GM23338 (cell line): ENCODE measurements at regions not wholly inside any gene's neighbourhood (a gene's known extent, or its start where the extent isn't known, plus 50 kb on each side); places are given as distances from the start of the nearest gene placed in this dataset.

Experiments used
- ATAC-seq: fragments of 200-7000 bp; cut with Tn5 transposase; 3 replicates; pipeline ENCODE4 v1.9.1; 2020
- DNase-seq: peaks from one replicate; pipeline ENCODE4 v3.0.0-alpha.2; 2015; ENCODE audit warnings: low spot score
- H2AFZ ChIP-seq: fragments of 200-600 bp; sonication (generic); 2 replicates; pipeline ENCODE4 v1.8.0; 2016; ENCODE audit warnings: antibody characterized with exemption, mild to moderate bottlenecking, moderate library complexity
- H3F3A ChIP-seq: fragments of 200-600 bp; sonication (generic); replicated peaks from 2 replicates; pipeline ENCODE4 v1.8.0; 2017; ENCODE audit warnings: antibody characterized with exemption, mixed run types, low read depth
- H3K27ac ChIP-seq: fragments of 200-600 bp; sonication (generic); 2 replicates; pipeline ENCODE4 v1.6.1; 2016; ENCODE audit warnings: low read depth
- H3K27me3 ChIP-seq: fragments of 200-600 bp; sonication (generic); 2 replicates; pipeline ENCODE4 v1.8.0; 2016; ENCODE audit warnings: mild to moderate bottlenecking, mixed run types, moderate library complexity; ENCODE audit not compliant: insufficient read depth
- H3K36me3 ChIP-seq: fragments of 200-600 bp; sonication (generic); 2 replicates; pipeline ENCODE4 v1.8.0; 2016; ENCODE audit warnings: mild to moderate bottlenecking; ENCODE audit not compliant: insufficient read depth
- H3K4me1 ChIP-seq: fragments of 200-600 bp; sonication (generic); 2 replicates; pipeline ENCODE4 v1.8.0; 2016; ENCODE audit warnings: mild to moderate bottlenecking, moderate library complexity; ENCODE audit not compliant: insufficient read depth
- H3K4me2 ChIP-seq: fragments of 200-600 bp; sonication (generic); 2 replicates; pipeline ENCODE4 v1.7.1; 2017; ENCODE audit warnings: mixed run types
- H3K4me3 ChIP-seq: fragments of 200-600 bp; sonication (generic); 2 replicates; pipeline ENCODE4 v1.6.1; 2016; ENCODE audit warnings: mixed run types
- H3K79me2 ChIP-seq: fragments of 200-600 bp; sonication (generic); replicated peaks from 2 replicates; pipeline ENCODE4 v1.8.0; 2017; ENCODE audit warnings: mild to moderate bottlenecking; ENCODE audit not compliant: insufficient read depth
- H3K9me2 ChIP-seq: fragments of 200-600 bp; sonication (generic); 2 replicates; pipeline ENCODE4 v1.8.0; 2017; ENCODE audit not compliant: insufficient read depth
- H4K20me1 ChIP-seq: fragments of 200-600 bp; sonication (generic); replicated peaks from 2 replicates; pipeline ENCODE4 v1.8.0; 2017; ENCODE audit warnings: mild to moderate bottlenecking; ENCODE audit not compliant: insufficient read depth
- H3K27ac Mint-ChIP-seq: 2 replicates; pipeline ENCODE4 v1.8.0; 2020; ENCODE audit warnings: inconsistent platforms, mild to moderate bottlenecking, moderate library complexity, mixed read lengths
- H3K27me3 Mint-ChIP-seq: 3 replicates; pipeline ENCODE4 v1.8.0; 2022; ENCODE audit warnings: low read depth, mild to moderate bottlenecking, moderate library complexity, mixed read lengths, inconsistent platforms; ENCODE audit not compliant: insufficient read depth, poor library complexity
- H3K36me3 Mint-ChIP-seq: 3 replicates; pipeline ENCODE4 v1.8.0; 2021; ENCODE audit warnings: low read depth, mild to moderate bottlenecking, inconsistent platforms, moderate library complexity, mixed read lengths
- H3K4me1 Mint-ChIP-seq: 3 replicates; pipeline ENCODE4 v1.8.0; 2020; ENCODE audit warnings: mild to moderate bottlenecking, inconsistent platforms, mixed read lengths
- H3K4me3 Mint-ChIP-seq: 3 replicates; pipeline ENCODE4 v1.8.0; 2021; ENCODE audit warnings: moderate library complexity, mild to moderate bottlenecking, inconsistent platforms, mixed read lengths
- H3K9me3 Mint-ChIP-seq: 3 replicates; pipeline ENCODE4 v1.8.0; 2020; ENCODE audit warnings: moderate library complexity, mild to moderate bottlenecking, inconsistent platforms, mixed read lengths
- CREB1 ChIP-seq: fragments of 250-450 bp; sonication (Bioruptor Pico); IDR thresholded peaks from 2 replicates; pipeline ENCODE4 v1.5.0; 2020; ENCODE audit warnings: low read depth, mild to moderate bottlenecking, moderate library complexity
- CTCF ChIP-seq, 2 experiments: fragments of 200-600 bp in 1 of 2; sonication (generic) in 1 of 2; conservative IDR thresholded peaks; 2 replicates each; pipeline versions ENCODE4 v1.5.1 to v1.6.1; 2016 to 2017; ENCODE audit warnings: antibody characterized with exemption in 2 of 2, low read depth in 2 of 2, mild to moderate bottlenecking in 2 of 2, moderate library complexity in 1 of 2
- ETS1 ChIP-seq: IDR thresholded peaks from 2 replicates; pipeline ENCODE4 v1.6.1; 2016; ENCODE audit warnings: antibody characterized with exemption
- EZH2 ChIP-seq: fragments of 200-600 bp; sonication (generic); IDR thresholded peaks from one replicate; pipeline ENCODE4 v1.8.0; 2017; ENCODE audit warnings: antibody characterized with exemption, mild to moderate bottlenecking, low read depth; ENCODE audit not compliant: unreplicated experiment
- EZH2phosphoT487 ChIP-seq: fragments of 200-600 bp; sonication (generic); IDR thresholded peaks from one replicate; pipeline ENCODE4 v1.8.1; 2018; ENCODE audit warnings: antibody characterized with exemption; ENCODE audit not compliant: unreplicated experiment
- NANOG ChIP-seq: IDR thresholded peaks from 2 replicates; pipeline ENCODE4 v1.6.1; 2016; ENCODE audit warnings: antibody characterized with exemption, borderline replicate concordance
- STAT1 ChIP-seq: IDR thresholded peaks from one replicate; pipeline ENCODE4 v1.6.1; 2016; ENCODE audit warnings: antibody characterized with exemption; ENCODE audit not compliant: unreplicated experiment
- ZNF114 ChIP-seq: fragments of 250-450 bp; sonication (Bioruptor Pico); IDR thresholded peaks from 2 replicates; pipeline ENCODE4 v1.5.0; 2020; ENCODE audit warnings: mild to moderate bottlenecking, moderate library complexity
- ZNF331 ChIP-seq: fragments of 250-450 bp; sonication (Bioruptor Pico); IDR thresholded peaks from 2 replicates; pipeline ENCODE4 v1.5.0; 2020; ENCODE audit warnings: low read depth, mild to moderate bottlenecking, moderate library complexity
- TF ChIP-seq, protein P1 (sequence below): fragments of 250-450 bp; sonication (Bioruptor Pico); IDR thresholded peaks from 2 replicates; pipeline ENCODE4 v1.5.0; 2020; ENCODE audit warnings: mild to moderate bottlenecking, moderate library complexity

DNA sequence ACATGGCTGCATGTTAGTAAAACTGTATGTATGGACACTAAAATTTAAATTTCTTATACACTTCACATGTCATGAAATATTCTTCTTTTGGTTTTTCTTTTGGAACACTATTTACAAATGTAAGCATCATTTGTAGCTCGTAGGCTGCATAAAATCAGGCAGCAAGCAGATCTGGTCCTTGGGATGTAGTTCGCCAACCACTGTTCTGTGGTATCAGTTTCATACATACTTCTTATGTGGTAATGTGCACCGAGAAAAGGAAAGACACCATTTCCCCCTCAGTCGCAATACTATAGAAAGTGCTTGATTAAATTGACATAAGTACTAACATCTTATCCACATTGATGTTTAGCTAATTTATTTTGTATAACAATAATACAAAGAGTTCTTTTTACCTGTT is 274.4 kb upstream of the VCX start:
- Histone ChIP-seq H3K4me1 (no peaks in the 10 kb centered on the region), H3K79me2 (no peaks in the 10 kb centered on the region), H3K4me2 (no peak overlapping the region), H3K4me3 (no peak overlapping the region), H3F3A (no peaks in the 10 kb centered on the region), H3K36me3 (no peaks in the 10 kb centered on the region), H3K27ac (no peak overlapping the region), H4K20me1 (no peaks in the 10 kb centered on the region), H2AFZ (no peak overlapping the region), H3K27me3 (no peaks in the 10 kb centered on the region), H3K9me2 (no peaks in the 10 kb centered on the region)
- Mint-ChIP-seq H3K4me1 (no peaks in the 10 kb centered on the region), H3K4me3 (no peak overlapping the region), H3K36me3 (no peaks in the 10 kb centered on the region), H3K27me3 (no peaks in the 10 kb centered on the region), H3K9me3 (no peaks in the 10 kb centered on the region), H3K27ac (no peak overlapping the region)
- DNase-seq (no peak), ATAC-seq (no peak)
- no peak for TF ChIP-seq STAT1
- TF ChIP-seq, protein P1, sequence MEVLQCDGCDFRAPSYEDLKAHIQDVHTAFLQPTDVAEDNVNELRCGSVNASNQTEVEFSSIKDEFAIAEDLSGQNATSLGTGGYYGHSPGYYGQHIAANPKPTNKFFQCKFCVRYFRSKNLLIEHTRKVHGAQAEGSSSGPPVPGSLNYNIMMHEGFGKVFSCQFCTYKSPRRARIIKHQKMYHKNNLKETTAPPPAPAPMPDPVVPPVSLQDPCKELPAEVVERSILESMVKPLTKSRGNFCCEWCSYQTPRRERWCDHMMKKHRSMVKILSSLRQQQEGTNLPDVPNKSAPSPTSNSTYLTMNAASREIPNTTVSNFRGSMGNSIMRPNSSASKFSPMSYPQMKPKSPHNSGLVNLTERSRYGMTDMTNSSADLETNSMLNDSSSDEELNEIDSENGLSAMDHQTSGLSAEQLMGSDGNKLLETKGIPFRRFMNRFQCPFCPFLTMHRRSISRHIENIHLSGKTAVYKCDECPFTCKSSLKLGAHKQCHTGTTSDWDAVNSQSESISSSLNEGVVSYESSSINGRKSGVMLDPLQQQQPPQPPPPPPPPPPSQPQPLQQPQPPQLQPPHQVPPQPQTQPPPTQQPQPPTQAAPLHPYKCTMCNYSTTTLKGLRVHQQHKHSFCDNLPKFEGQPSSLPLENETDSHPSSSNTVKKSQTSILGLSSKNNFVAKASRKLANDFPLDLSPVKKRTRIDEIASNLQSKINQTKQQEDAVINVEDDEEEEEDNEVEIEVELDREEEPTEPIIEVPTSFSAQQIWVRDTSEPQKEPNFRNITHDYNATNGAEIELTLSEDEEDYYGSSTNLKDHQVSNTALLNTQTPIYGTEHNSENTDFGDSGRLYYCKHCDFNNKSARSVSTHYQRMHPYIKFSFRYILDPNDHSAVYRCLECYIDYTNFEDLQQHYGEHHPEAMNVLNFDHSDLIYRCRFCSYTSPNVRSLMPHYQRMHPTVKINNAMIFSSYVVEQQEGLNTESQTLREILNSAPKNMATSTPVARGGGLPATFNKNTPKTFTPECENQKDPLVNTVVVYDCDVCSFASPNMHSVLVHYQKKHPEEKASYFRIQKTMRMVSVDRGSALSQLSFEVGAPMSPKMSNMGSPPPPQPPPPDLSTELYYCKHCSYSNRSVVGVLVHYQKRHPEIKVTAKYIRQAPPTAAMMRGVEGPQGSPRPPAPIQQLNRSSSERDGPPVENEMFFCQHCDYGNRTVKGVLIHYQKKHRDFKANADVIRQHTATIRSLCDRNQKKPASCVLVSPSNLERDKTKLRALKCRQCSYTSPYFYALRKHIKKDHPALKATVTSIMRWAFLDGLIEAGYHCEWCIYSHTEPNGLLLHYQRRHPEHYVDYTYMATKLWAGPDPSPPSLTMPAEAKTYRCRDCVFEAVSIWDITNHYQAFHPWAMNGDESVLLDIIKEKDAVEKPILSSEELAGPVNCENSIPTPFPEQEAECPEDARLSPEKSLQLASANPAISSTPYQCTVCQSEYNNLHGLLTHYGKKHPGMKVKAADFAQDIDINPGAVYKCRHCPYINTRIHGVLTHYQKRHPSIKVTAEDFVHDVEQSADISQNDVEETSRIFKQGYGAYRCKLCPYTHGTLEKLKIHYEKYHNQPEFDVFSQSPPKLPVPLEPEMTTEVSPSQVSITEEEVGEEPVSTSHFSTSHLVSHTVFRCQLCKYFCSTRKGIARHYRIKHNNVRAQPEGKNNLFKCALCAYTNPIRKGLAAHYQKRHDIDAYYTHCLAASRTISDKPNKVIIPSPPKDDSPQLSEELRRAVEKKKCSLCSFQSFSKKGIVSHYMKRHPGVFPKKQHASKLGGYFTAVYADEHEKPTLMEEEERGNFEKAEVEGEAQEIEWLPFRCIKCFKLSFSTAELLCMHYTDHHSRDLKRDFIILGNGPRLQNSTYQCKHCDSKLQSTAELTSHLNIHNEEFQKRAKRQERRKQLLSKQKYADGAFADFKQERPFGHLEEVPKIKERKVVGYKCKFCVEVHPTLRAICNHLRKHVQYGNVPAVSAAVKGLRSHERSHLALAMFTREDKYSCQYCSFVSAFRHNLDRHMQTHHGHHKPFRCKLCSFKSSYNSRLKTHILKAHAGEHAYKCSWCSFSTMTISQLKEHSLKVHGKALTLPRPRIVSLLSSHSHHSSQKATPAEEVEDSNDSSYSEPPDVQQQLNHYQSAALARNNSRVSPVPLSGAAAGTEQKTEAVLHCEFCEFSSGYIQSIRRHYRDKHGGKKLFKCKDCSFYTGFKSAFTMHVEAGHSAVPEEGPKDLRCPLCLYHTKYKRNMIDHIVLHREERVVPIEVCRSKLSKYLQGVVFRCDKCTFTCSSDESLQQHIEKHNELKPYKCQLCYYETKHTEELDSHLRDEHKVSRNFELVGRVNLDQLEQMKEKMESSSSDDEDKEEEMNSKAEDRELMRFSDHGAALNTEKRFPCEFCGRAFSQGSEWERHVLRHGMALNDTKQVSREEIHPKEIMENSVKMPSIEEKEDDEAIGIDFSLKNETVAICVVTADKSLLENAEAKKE (CRISPR knock-in tag) = no peak
- no peak for TF ChIP-seq NANOG
- TF ChIP-seq EZH2 = no peak

- no peaks in the 10 kb centered on the region for H3K9me2 ChIP-seq
- no peak for DNase-seq
- H3K4me1 ChIP-seq = no peaks in the 10 kb centered on the region
- no peak for TF ChIP-seq ZNF331 (CRISPR knock-in tag)
- no peak for TF ChIP-seq CREB1 (CRISPR knock-in tag)
- no peak for TF ChIP-seq CTCF (conservative IDR thresholded peaks at IDR 0.05; ENCODE audit: low read depth in 2 of 2)
- no peak for TF ChIP-seq EZH2phosphoT487
- no peak for TF ChIP-seq ZNF114
- TF ChIP-seq EZH2 = no peak
- TF ChIP-seq ETS1 = no peak
- TF ChIP-seq STAT1 = no peak
- no peak for TF ChIP-seq NANOG
Measured at GRCh38 chrX:7568130-7568529, 274.8 kb upstream of the VCX start.

More at GRCh38 chrX:7568130-7568529, 274.8 kb upstream of the VCX start:
- no peak overlapping the region for H3K27ac ChIP-seq
- no peaks in the 10 kb centered on the region for H3K27me3 ChIP-seq
- no peaks in the 10 kb centered on the region for H3F3A ChIP-seq
- H3K36me3 Mint-ChIP-seq = no peaks in the 10 kb centered on the region
- H3K4me3 ChIP-seq = no peak overlapping the region
- no peak overlapping the region for H3K4me2 ChIP-seq
- no peak overlapping the region for H2AFZ ChIP-seq
- no peaks in the 10 kb centered on the region for H3K79me2 ChIP-seq
- H3K36me3 ChIP-seq = no peaks in the 10 kb centered on the region
- H3K4me1 Mint-ChIP-seq = no peaks in the 10 kb centered on the region
- no peak for ATAC-seq
- H3K27ac Mint-ChIP-seq = no peak overlapping the region
- no peaks in the 10 kb centered on the region for H4K20me1 ChIP-seq
- H3K4me3 Mint-ChIP-seq = no peak overlapping the region
- H3K27me3 Mint-ChIP-seq = no peaks in the 10 kb centered on the region
- no peaks in the 10 kb centered on the region for H3K9me3 Mint-ChIP-seq
